ENCODE measurements at regions not wholly inside any gene's neighbourhood (a gene's known extent, or its start where the extent isn't known, plus 50 kb on each side); places are given as distances from the start of the nearest gene placed in this dataset.

- H3K9me3 ChIP-seq = no peaks in the 10 kb centered on the region
- H3K36me3 ChIP-seq = no peaks in the 10 kb centered on the region
- H3K4me1 ChIP-seq = peaks cover 0 to 23% (median 5%) of the 10 kb centered on the region in 4 donors
- no peak for DNase-seq
- 85% methylated on average over 6 of the region's 6 CpGs for WGBS (ENCODE audit: insufficient coverage, low coverage, low lambda C conversion rate, missing lambda C conversion rate)
- peak in 1 of 4 donors; percentile 12 for ATAC-seq
- intact Hi-C loops (cut with DNase I) = no loop called here
- no peaks in the 10 kb centered on the region for H3K27me3 ChIP-seq
- no peak overlapping the region for H3K4me3 ChIP-seq
- no peak for TF ChIP-seq CTCF (IDR thresholded peaks at IDR 0.05)
- no peak for TF ChIP-seq POLR2A (IDR thresholded peaks at IDR 0.05)
- no peak overlapping the region for H3K27ac ChIP-seq
Measured at GRCh38 chr9:107731115-107731762, 241.7 kb upstream of the KLF4 start.

- TF ChIP-seq CTCF (IDR thresholded peaks at IDR 0.05) = no peak
- TF ChIP-seq POLR2A (IDR thresholded peaks at IDR 0.05) = no peak
- WGBS (ENCODE audit: insufficient coverage, low coverage, low lambda C conversion rate, missing lambda C conversion rate) = no CpG with 5 or more reads among the region's 1 CpG
- H3K36me3 ChIP-seq = no peaks in the 10 kb centered on the region
- ATAC-seq (no peak), DNase-seq (no peak)
- H3K27ac ChIP-seq = no peak overlapping the region
- intact Hi-C loops (cut with DNase I) = no loop called here
- no peak overlapping the region for H3K4me3 ChIP-seq
- no peaks in the 10 kb centered on the region for H3K27me3 ChIP-seq
- H3K4me1 ChIP-seq = peaks cover 0 to 20% (median 5%) of the 10 kb centered on the region in 4 donors
- H3K9me3 ChIP-seq = no peaks in the 10 kb centered on the region
Measured at GRCh38 chr9:107730666-107731065, 241.1 kb upstream of the KLF4 start.

- TF ChIP-seq POLR2A (IDR thresholded peaks at IDR 0.05) (no peak), CTCF (IDR thresholded peaks at IDR 0.05) (no peak)
- intact Hi-C loops (cut with DNase I) = no loop called here
- Histone ChIP-seq H3K27ac (no peak overlapping the region), H3K4me1 (peaks cover 0 to under 1% (median 0%) of the 10 kb centered on the region in 4 donors), H3K4me3 (no peak overlapping the region), H3K27me3 (no peaks in the 10 kb centered on the region), H3K36me3 (no peaks in the 10 kb centered on the region), H3K9me3 (no peaks in the 10 kb centered on the region)
- 75% methylated on average over 5 of the region's 5 CpGs for WGBS (ENCODE audit: insufficient coverage, low coverage, low lambda C conversion rate, missing lambda C conversion rate)
- DNase-seq = no peak
- ATAC-seq = no peak
Measured at GRCh38 chr9:107727086-107727780, 237.7 kb upstream of the KLF4 start.

- no peak for DNase-seq
- H3K4me1 ChIP-seq = no peaks in the 10 kb centered on the region
- WGBS (ENCODE audit: insufficient coverage, low coverage, low lambda C conversion rate, missing lambda C conversion rate) = 73% methylated on average over 3 of the region's 4 CpGs
- H3K27ac ChIP-seq = no peak overlapping the region
- ATAC-seq = no peak
- H3K27me3 ChIP-seq = no peaks in the 10 kb centered on the region
- H3K4me3 ChIP-seq = no peak overlapping the region
- no peaks in the 10 kb centered on the region for H3K36me3 ChIP-seq
- intact Hi-C loops (cut with DNase I) = no loop called here
- TF ChIP-seq POLR2A (IDR thresholded peaks at IDR 0.05) = no peak
- no peak for TF ChIP-seq CTCF (IDR thresholded peaks at IDR 0.05)
- no peaks in the 10 kb centered on the region for H3K9me3 ChIP-seq
Measured at GRCh38 chr9:107723015-107723414, 233.4 kb upstream of the KLF4 start.

All from right lobe of liver (tissue), 6 donors.